DND-41 (cell line): ENCODE measurements at regions not wholly inside any gene's neighbourhood (a gene's known extent, or its start where the extent isn't known, plus 50 kb on each side); places are given as distances from the start of the nearest gene placed in this dataset.

Experiments
- CTCF ChIP-seq: IDR thresholded peaks from 2 replicates; pipeline ENCODE4 v1.5.1; 2012; ENCODE audit warnings: borderline replicate concordance, low read length, moderate library complexity, mild to moderate bottlenecking; ENCODE audit not compliant: poor library complexity, severe bottlenecking; ENCODE audit errors: extremely low read depth
- EZH2 ChIP-seq: IDR thresholded peaks from 3 replicates; pipeline ENCODE4 v1.6.1; 2012; ENCODE audit warnings: borderline replicate concordance, low read depth, mild to moderate bottlenecking, moderate library complexity, low read length, inconsistent platforms; ENCODE audit not compliant: severe bottlenecking

- no peak for TF ChIP-seq CTCF
- no peak for TF ChIP-seq EZH2
Observed at GRCh38 chr2:160842286-160842685, 317.9 kb upstream of the TANK start.
